ENCODE measurements at regions not wholly inside any gene's neighbourhood (a gene's known extent, or its start where the extent isn't known, plus 50 kb on each side); places are given as distances from the start of the nearest gene placed in this dataset.
"Not testable (repeated sequence)": the region's sequence is repeated elsewhere in the genome, so short reads cannot be mapped to it uniquely, and the experiment has no call there.

- DNase-seq: no peak
These were observed 173.1 kb upstream of the MMS22L start for GRCh38 chr6:97456070-97456469.

- DNase-seq: no peak
These were observed 176.5 kb upstream of the MMS22L start for GRCh38 chr6:97459535-97459934.

GRCh38 chr6:97459986-97460385, 177.0 kb upstream of the MMS22L start:
- DNase-seq: no peak

- DNase-seq: peak in 1 of 14 donors; percentile 12
These were observed 177.5 kb upstream of the MMS22L start for GRCh38 chr6:97460394-97461080.

GRCh38 chr6:97461218-97461617, 178.2 kb upstream of the MMS22L start:
- no peak for DNase-seq

- DNase-seq: no peak
These were observed 179.0 kb upstream of the MMS22L start for GRCh38 chr6:97462031-97462430.

- no peak for DNase-seq
These were observed 180.1 kb upstream of the MMS22L start for GRCh38 chr6:97462938-97463598.

GRCh38 chr6:97465877-97466561, 183.0 kb upstream of the MMS22L start:
- DNase-seq: peak in 4 of 14 donors; percentile 18 to 35 (median 20)

GRCh38 chr6:97468981-97469380, 186.0 kb upstream of the MMS22L start:
- DNase-seq: no peak

- no peak for DNase-seq
These were observed 186.4 kb upstream of the MMS22L start for GRCh38 chr6:97469451-97469850.

- DNase-seq: no peak
These were observed 187.3 kb upstream of the MMS22L start for GRCh38 chr6:97470322-97470721.

GRCh38 chr6:97473979-97474378, 191.0 kb upstream of the MMS22L start:
- no peak for DNase-seq

GRCh38 chr6:97497713-97498331, 214.8 kb upstream of the MMS22L start:
- DNase-seq: peak in 12 of 14 donors; percentile 5 to 66 (median 26)

GRCh38 chr6:97501853-97502252, 218.8 kb upstream of the MMS22L start:
- DNase-seq: no peak

- no peak for DNase-seq
These were observed 225.6 kb upstream of the MMS22L start for GRCh38 chr6:97508646-97509045.

- not testable (repeated sequence) for DNase-seq
These were observed 230.2 kb upstream of the MMS22L start for GRCh38 chr6:97513260-97513659.

- peak in 11 of 14 donors; percentile 3 to 32 (median 12) for DNase-seq
These were observed 241.8 kb upstream of the MMS22L start for GRCh38 chr6:97524811-97525210.

GRCh38 chr6:97535800-97536199, 252.8 kb upstream of the MMS22L start:
- DNase-seq: no peak

GRCh38 chr6:97548354-97548753, 265.3 kb upstream of the MMS22L start:
- DNase-seq: no peak

GRCh38 chr6:97557355-97557754, 274.3 kb upstream of the MMS22L start:
- DNase-seq: no peak

GRCh38 chr6:97563529-97563928, 280.5 kb upstream of the MMS22L start:
- no peak for DNase-seq

GRCh38 chr6:97572943-97573342, 289.9 kb upstream of the MMS22L start:
- DNase-seq: no peak

- peak in 1 of 14 donors; percentile 5 for DNase-seq
These were observed 303.3 kb upstream of the MMS22L start for GRCh38 chr6:97586344-97586743.
